Lung microvascular endothelial cell (primary cell): ENCODE measurements at regions not wholly inside any gene's neighbourhood (a gene's known extent, or its start where the extent isn't known, plus 50 kb on each side); places are given as distances from the start of the nearest gene placed in this dataset.

Experiments
- DNase-seq, 2 donors: peaks; one replicate each; pipeline versions ENCODE4 v3.0.0 to v3.0.0-alpha.2; 2010; ENCODE audit warnings: low read depth in 2 of 2

DNA sequence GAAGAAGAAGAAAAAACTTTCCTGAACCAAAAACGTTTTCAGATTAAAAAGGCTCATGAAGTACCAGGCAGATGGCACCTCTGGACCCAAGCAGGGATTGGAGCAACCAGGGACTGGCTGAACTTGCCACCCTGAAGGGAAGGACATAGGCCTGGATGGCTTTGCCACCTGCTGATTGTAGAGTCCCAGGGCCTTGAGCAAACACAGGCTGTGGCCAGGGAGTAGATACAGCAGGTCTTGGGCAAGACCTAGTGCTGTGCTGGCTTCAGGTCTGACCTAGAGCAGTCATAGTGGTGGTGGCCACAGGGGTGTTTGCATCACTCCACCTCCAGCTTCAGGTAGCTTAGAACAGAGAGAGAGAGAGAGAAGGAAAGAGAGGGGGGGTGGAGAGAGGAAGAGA lies 176.7 kb upstream of the FOXN2 start:
- no peak for DNase-seq

DNA sequence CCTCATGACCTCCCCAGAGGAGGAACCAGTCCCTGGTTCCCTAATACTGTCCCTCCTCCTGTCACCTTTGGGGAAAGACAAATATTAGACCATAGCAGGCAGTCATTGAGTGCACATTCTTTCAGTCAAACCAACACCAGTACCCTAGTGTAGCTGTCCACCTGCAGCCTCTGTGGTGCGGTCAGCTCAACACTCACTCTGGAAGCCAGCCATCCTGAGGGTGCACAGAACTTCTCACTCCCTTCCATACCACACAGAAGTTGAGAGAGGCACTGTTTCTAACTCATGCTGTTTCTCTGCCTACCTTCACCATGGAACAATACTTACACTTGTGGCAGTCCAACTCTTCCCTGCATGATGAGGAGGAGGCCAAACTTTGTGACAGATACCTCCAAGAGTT lies 175.6 kb upstream of the FOXN2 start:
- no peak for DNase-seq

DNA sequence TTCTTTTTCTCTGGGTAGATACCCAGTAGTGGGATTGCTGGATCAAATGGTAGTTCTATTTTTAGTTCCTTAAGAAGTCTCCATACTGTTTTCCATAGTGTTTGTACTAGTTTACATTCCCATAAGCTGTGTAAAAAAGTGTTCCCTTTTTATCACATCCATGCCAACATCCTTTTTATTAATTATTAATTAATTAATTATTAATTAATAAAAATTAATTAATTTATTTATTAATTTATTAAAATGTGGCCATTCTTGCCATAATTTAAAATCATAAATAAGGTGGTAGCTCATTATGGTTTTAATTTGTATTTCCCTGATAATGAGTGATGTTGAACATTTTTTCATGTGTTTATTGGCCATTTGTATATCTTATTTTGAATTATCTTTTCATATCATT lies 173.9 kb upstream of the FOXN2 start:
- no peak for DNase-seq

DNA sequence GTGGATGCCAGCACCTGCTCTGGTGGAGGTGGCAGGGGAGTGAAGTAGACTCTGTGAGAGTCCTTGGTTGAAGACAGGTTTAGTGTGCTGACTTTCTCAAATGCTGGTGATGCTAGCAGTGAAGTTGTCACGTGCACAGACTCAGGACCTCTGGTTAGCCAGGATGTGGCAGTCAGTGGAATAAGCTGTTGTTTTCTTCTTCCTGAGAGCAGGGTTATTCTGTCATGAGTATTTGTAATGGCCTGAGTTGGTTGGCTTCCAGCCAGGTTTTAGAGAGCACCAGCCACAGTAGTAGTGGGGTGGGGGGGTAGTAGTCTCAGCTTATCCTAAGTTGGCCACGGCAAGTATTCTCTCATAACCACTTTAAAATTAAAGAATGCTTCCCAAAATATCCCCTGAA lies 169.7 kb upstream of the FOXN2 start:
- peak; percentile 41 to 64 for DNase-seq

DNA sequence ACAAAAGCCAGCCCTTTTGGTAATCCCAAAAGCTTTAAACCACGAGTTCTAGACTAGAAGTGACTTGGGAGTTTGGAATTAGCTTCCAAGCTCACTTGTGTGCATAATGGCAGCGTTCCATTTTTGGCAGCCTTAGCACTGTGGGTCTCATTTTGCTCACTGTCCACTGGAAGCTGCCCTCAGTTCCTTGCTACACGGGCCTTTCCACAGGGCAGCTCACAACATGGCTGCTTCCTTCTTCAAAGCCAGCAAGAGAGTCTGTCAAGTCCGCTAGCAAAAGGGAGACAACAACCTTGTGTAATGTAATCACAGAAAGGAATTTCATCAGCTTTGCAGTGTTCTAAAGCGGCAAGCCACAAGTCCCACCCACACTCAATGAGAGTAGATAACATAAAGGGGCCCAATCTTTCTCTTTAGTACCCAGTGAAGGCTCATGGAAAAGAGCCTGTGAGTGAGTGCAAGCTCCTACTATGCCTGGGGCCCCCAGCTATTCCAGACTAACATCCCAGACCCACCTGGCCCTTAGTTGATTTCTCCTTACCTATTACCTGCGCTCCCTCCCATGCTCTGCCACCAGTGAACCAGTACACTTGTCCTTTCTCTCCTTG lies 168.5 kb upstream of the FOXN2 start:
- DNase-seq, result no peak

DNA sequence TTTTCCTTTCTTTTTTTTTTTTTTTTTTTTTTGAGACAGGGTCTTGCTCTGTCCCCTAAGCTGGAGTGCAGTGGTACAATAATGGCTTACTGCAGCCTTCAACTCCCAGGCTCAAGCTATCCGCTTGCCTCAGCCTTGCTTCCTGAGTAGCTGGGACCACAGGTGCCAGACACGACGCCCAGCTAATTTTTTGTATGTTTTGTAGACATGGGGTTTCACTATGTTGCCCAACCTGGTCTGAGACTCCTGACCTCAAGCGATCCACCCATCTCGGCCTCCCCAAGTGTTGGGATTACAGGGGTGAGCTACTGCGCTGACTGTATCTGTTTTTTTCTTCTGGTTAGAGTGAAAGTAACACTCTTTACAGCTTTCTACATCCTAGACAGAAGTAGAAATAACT lies 167.9 kb upstream of the FOXN2 start:
- DNase-seq, result no peak

DNA sequence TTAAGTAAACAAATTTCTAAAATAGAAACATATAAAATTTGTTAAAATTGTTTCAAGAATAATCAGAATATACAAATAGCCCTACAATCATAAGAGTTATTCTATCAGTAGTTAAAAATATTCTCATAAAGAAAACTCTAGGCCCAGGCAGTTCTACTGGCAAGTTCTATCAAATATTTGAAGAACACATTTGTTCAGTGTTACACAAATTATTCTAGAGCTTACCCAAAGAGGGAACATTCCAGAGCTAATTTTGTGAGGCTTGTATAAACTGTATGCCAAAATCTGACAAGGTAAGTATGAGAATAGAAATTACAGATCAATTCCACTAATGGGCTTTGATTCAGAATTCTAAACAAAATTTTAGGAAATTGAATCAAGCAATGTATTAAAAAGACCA lies 166.8 kb upstream of the FOXN2 start:
- DNase-seq, result no peak

DNA sequence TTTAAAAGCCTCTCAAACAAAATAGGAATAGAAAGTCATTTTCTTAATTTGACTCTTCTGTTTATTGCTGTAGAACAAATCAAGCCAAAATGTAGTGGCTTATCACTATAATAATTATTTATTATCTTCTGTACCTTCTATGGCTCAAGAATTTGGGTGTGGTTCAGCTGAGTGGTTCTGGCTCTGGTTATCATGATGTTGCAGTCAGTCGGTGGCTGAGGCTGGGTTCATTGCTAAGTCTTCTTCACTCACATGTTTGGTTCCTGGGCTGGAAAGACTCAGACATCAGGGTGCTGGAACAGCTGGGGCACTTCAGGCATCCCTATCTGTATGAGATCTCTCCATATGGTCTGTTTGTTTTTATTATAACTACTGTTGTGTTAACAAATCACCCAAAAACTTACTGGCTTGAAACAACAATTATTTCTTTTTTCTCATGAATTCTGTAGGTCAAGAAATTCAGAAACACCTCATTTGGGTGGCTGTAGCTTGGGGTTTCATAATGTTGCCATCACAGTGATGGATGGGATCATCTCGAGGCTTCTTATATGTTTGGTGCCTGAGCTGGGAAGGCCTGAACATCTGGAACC lies 165.5 kb upstream of the FOXN2 start:
- no peak for DNase-seq

DNA sequence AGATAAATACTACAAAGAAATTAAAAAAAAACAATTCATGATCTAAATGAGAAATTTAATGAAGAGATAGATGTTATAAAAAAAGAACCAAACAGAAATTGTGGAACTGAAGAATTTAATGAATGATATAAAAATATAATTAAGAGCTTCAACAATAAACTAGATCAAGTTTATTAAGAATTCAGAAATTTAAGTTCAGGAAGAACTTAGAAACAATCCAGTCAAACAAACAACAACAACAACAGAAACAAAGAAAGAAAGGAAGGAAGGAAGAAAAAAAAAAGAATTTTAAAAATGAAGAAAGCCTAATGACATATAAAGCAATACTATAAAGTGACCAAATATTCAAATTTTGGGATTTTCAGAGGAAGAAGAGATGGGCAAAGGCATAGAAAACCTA lies 157.3 kb upstream of the FOXN2 start:
- no peak for DNase-seq

DNA sequence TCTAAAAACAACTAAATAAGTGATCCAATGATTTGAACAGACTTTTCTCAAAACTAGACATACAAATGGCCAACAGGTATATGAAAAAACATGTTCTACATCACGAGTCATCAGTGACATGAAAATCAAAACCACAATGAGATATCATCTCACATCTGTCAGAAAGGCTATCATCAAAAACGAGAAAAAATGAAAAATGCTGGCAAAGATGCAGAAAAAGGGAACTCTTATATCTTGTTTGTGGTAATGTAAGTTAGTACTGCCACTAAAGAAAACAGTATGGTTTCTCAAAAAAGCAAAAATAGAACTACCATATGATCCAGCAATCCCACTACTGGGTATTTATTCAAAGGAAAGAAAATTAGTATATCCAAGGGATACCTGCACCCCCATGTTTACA lies 152.9 kb upstream of the FOXN2 start:
- no peak for DNase-seq

DNA sequence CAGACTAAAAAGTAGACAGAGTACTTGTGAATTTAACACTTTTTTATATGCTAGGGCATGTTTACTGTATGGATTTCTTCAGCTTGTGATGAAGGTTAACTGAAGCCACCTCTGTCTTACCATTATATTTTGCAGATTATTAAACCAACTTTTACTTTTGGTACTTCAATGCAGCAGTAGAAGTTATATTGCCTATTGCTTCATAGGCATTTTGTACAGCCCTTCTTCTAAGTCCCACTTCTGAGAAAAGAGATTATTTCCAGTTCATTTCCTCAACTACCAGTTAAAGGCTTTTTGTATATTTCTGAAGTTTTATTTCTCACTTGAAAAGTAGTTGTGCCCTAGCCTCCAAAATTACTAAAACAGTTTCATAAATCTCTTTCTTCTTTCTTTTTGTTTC lies 151.7 kb upstream of the FOXN2 start:
- DNase-seq, result no peak

DNA sequence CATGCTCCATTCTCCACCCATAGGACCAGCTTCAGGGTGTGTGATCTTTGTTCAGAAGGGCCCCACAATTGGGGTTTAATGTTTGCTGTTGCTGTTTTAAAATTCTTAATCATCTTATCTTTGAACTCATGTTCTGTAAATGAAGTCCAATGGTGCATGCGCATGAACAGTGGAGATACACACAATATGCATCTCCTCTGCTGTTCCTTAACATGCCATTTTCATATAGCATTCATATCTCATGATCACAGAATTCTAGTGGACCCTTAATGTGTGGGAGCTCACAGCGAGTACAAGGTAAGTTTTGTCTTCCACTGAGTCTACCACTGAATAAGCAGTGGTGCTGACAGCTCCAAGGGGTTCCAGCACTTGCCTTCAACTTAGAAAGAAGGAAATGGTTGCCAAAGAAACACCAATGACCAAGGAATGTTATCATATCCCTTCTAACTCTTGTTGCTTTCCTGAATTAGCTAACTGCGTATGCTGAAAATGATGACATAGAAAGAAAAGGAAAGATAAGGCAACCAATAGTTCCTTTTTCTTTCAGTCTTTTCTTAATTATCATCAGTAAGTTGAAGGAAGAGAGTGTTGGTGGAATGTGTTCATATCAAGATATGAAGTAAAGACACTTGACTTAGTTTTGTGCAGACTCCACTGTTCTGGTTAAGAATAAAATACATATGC lies 149.3 kb upstream of the FOXN2 start:
- DNase-seq, result no peak

DNA sequence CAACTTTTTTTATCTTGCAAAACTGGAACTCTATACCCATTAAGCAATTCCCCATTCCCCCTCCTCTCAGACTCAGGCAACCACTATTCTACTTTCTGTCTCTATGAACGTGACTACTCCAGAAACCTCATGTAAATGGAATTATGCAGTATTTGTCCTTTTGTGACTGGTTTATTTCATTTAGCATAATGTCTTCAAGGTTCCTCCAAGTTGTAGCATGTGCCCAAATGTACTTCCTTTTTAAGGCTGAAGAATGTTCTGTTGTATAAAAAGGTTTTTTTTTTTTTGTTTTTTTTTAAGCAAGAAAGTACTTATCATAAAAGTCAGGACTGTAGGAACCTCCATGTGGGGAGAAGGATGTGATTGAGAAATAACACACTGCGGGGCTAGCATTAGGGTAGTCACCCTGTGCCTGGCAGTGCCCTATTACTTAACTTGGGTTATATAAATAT lies 145.3 kb upstream of the FOXN2 start:
- DNase-seq, result no peak

DNA sequence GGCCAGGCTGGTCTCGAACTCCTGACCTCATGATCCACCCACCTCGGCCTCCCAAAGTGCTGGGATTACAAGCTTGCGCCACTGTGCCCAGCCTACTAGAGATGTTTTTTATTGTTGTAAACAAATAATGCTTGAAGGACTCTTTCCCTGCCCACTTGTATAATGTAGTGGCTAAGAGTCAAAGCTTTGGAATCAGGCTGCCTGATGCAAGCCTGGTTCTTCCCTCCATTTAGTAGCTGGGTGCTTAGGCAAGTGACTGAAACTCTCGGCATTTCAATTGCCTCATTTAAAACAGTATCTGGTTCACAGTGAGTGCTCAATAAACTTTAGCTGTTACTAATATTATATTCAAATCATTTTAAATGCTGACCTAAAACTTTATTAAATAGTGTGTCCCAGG lies 144.2 kb upstream of the FOXN2 start:
- DNase-seq, result no peak

DNA sequence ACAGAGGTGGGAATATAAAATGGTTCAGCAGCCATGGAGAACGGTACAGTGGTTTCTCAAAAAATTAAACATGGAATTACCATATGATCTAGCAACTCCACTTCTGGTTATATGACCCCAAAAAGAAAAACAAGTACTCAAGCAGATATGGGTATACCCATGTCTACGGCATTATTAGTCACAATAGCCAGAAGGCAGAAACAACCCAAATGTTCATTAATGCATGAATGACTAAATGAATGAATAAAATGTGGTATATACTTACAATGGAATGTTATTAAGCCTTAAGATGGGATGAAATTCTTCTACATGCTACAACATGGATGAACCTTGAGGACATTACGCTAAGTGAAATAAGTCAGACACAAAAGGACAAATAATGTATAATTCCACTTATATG lies 141.3 kb upstream of the FOXN2 start:
- DNase-seq, result no peak

DNA sequence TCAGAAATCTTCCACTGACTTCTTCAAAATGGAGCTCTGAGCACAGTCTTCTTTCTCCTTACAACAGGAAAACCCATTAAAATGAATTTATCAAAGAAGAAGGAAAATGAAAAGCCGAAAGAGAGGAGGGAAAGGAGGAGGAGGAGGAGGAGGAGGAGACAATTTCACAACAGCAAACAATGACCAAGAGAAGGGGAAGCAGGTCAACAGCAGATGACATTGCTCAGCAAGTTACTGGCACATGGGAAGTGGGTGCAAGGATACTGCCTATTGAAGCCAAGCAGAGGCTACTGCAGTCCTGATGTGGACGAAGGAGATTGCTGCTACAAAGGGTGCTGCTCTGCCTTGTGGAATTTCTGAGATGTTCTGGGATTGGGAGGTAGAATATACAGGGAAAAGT lies 140.0 kb upstream of the FOXN2 start:
- no peak for DNase-seq

DNA sequence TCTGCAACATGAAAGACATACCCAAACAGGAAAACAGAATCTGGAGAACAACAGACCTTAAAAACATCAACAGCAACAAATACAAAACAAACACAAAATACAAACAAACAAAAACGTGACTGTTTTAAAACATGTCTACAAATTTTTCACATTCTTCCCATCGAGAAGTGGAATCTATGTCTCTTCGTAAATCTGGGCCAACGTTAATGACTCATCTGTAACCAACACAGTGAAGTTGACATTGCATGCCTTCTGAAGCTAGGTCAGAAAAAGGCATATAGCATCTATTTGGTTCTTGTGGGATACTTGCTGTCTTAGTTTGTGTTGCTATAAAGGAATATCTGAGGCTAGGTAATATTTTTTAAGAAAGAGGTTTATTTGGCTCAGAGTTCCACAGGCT lies 139.2 kb upstream of the FOXN2 start:
- DNase-seq, result no peak

DNA sequence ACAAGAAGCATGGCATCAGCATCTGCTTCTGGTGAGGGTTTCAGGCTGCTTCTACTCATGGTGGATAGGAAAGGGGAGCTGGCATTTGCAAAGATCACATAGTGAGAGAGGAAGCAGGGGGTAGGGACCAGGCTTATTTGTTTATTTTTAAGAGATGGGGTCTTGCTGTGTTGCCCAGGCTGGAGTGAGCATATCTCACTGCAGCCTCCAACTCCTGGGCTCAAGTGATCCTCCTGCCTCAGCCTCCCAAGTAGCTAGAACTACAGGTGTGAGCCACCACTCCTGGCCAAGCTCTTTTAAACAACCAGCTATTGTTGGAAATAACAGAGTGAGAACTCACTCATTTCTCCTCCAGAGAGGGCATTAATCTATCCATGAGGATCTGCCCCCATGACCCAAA lies 138.8 kb upstream of the FOXN2 start:
- no peak for DNase-seq

DNA sequence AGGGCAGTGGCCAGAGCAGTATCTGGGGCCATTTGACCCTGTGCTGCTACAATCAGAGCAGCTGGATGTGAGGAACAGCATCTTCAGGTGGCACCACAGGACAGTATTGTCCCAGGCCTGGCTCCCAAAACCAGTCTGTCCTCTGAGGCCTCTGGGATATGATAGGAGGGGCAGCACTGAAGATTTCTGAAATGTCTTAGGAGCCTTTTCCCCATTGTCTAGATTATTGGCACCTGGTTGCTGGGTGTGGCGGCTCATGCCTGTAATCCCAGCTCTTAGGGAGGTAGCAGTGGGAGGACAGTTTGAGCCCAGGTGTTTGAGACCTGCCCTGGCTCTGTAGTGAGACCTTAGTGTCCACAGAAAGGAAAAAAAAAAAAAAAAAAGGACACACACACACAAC lies 137.6 kb upstream of the FOXN2 start:
- DNase-seq, result no peak

DNA sequence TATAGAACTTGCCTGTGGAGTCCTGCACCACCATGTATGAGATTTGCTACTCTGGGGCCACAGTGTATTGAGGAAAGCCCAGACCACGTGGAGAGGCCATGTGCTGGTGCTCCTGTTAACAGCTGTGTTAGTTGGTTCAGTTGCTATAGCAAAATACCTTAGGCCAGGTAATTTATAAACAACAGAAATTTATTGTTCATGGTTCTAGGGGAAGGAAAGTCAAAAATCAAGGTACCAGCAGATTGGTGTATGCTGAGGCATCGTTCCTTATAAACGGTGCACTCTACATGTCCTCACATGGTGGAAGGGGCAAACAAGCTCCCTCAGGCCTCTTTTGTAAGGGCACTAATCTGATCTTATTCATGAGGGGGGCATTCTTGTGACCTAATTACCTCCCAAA lies 135.9 kb upstream of the FOXN2 start:
- DNase-seq, result no peak

DNA sequence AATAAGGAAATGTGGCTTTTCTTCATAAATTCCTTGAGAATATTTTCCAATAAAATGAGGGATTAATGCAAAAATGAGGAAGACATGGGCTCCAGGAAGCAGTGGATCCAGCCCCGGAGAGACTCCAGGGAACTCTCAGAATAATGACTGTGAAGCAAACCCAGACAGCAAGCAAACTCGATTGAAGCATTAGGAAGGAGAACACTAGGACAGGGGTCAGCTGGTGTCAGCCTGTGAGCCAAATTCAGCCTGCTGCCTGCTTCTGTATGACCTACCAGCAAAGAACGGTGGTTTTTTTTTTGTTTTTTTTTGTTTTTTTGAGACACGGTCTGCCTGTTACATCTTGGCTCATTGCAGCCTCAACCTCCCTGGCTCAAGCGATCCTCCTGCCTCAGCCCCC lies 133.9 kb upstream of the FOXN2 start:
- no peak for DNase-seq

DNA sequence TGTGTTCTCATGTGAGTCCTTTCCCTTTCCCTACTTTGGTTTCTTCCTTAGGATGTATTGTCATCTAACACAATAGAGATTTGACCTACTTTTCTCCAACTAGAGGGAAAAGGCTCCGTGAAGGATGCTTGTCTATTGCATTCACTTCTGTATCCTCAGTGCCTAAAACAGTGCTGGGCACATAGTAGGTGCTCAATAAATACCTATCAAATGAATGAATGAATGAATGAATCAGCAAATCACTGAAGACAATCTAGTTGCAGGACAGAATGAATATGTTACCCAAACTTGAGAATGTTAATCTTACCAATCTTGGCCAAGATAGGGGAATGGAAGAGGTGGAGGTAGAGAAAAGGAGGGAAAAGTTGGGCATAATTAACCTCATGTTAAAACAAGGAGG lies 131.2 kb upstream of the FOXN2 start:
- DNase-seq, result no peak

DNA sequence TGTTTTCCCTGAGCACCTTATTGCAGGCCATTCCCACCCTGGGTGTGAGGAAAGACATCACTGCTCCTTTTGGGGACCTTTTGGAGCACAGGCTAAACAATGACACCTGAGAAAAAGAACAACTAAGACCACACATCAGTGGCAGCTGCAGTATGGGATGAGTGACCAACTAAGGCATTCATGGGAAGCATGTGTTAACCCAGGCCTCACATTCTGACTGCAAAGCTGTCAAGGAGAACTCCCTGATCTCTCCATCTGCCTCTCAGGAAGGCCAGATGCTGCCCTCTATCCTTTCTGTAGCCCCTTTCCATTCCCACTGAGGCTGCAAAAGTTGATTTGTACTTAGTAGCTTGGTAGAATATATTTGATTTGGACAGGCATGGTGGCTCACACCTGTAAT lies 130.5 kb upstream of the FOXN2 start:
- no peak for DNase-seq
